Nephron (organoid): ENCODE measurements at regions not wholly inside any gene's neighbourhood (a gene's known extent, or its start where the extent isn't known, plus 50 kb on each side); places are given as distances from the start of the nearest gene placed in this dataset.

Experiments used
- H3K27ac Mint-ChIP-seq, 3 experiments: 2 replicates each; pipeline ENCODE4 v1.8.0; 2020; ENCODE audit warnings: mixed read lengths in 3 of 3, mild to moderate bottlenecking in 2 of 3, moderate library complexity in 1 of 3
- H3K27me3 Mint-ChIP-seq: 2 replicates; pipeline ENCODE4 v1.8.0; 2021; ENCODE audit warnings: low read depth, mild to moderate bottlenecking, moderate library complexity, mixed read lengths
- H3K36me3 Mint-ChIP-seq: 2 replicates; pipeline ENCODE4 v1.8.0; 2020; ENCODE audit warnings: low read depth, mixed read lengths
- H3K4me1 Mint-ChIP-seq: 2 replicates; pipeline ENCODE4 v1.8.0; 2020; ENCODE audit warnings: mixed read lengths
- H3K4me3 Mint-ChIP-seq, 3 experiments: 2 replicates each; pipeline ENCODE4 v1.8.0; 2020; ENCODE audit warnings: mild to moderate bottlenecking in 3 of 3, mixed read lengths in 3 of 3, moderate library complexity in 2 of 3
- H3K9me3 Mint-ChIP-seq: 2 replicates; pipeline ENCODE4 v1.8.0; 2020; ENCODE audit warnings: mixed read lengths
- TF ChIP-seq, protein P1 (sequence below), 3 experiments: fragments of 200-600 bp; sonication (generic); IDR thresholded peaks; one replicate each; pipeline ENCODE4 v1.5.0; 2021; ENCODE audit warnings: antibody characterized with exemption in 3 of 3; ENCODE audit not compliant: unreplicated experiment in 3 of 3

DNA sequence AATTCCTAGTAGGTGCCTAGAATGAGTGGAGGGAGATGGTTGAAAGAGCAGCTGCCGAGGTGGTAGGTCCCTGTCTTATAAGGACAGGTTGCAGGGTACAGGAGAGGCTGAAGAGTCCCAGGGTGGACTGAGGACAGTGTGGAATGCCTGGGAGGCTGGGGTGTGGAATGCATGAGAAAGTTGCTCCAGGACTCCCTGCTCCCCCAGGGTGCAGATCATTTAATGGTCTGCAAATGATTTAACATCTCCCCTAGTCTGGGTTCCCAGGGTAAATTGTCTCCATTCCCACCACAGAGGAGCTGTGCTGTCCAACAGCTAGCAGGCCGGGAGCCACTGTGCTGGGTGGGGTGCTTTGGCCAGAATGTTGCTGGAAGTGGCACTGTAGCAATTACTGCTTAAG, 76.0 kb downstream of the CD83 start:
- TF ChIP-seq, protein P1, sequence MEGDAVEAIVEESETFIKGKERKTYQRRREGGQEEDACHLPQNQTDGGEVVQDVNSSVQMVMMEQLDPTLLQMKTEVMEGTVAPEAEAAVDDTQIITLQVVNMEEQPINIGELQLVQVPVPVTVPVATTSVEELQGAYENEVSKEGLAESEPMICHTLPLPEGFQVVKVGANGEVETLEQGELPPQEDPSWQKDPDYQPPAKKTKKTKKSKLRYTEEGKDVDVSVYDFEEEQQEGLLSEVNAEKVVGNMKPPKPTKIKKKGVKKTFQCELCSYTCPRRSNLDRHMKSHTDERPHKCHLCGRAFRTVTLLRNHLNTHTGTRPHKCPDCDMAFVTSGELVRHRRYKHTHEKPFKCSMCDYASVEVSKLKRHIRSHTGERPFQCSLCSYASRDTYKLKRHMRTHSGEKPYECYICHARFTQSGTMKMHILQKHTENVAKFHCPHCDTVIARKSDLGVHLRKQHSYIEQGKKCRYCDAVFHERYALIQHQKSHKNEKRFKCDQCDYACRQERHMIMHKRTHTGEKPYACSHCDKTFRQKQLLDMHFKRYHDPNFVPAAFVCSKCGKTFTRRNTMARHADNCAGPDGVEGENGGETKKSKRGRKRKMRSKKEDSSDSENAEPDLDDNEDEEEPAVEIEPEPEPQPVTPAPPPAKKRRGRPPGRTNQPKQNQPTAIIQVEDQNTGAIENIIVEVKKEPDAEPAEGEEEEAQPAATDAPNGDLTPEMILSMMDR (IDR thresholded peaks at IDR 0.05; ENCODE audit: unreplicated experiment in 3 of 3) = no peak
- Mint-ChIP-seq H3K36me3 (no peaks in the 10 kb centered on the region), H3K27me3 (peaks cover 16% of the 10 kb centered on the region), H3K4me3 (no peak overlapping the region), H3K9me3 (no peaks in the 10 kb centered on the region), H3K4me1 (peaks cover 38% of the 10 kb centered on the region), H3K27ac (no peak overlapping the region)

DNA sequence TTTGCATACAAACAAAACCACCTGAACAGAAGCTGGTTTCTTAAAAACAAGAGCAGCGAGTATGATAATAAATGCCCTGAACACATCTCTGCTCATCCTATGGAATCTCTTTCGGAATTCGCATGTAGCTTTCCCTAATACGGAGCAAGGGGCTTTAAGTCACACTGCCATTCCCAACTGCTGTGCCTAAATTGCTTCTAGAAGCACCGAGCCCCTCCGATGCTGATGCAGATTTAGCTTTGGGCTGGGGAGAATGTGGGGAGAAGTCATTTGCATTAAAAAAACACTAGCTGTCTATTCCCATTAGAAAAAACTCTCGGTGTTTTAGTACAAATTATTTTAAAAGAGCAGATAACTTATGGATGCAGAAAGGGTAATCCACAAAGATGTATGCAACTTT, 76.9 kb downstream of the CD83 start:
- peaks cover 16% of the 10 kb centered on the region for H3K27me3 Mint-ChIP-seq
- no peaks in the 10 kb centered on the region for H3K36me3 Mint-ChIP-seq
- H3K4me3 Mint-ChIP-seq = no peak overlapping the region
- TF ChIP-seq, protein P1 (IDR thresholded peaks at IDR 0.05; ENCODE audit: unreplicated experiment in 3 of 3) = no peak
- no peaks in the 10 kb centered on the region for H3K9me3 Mint-ChIP-seq
- H3K4me1 Mint-ChIP-seq = peaks cover 38% of the 10 kb centered on the region
- H3K27ac Mint-ChIP-seq = no peak overlapping the region

DNA sequence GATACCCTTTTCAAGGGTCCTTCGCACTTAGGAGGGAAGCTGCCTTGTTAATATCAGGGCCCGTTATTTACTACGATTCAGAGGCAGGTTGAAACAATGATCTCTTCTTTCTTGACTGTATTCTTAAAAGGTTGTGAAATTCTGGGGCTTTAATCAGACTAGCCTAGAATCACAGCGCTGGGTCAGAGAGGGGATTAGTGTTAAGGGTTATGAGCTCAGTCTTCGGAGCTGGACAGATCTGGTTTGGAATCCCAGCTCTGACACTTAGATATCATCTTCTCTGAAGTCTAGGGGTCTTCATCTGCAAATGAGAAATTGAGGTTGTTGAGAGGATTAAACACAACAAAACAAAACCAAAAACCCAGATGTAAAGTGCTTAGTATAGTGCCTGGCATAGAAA, 77.4 kb downstream of the CD83 start:
- H3K4me1 Mint-ChIP-seq = peaks cover 35% of the 10 kb centered on the region
- TF ChIP-seq, protein P1 (IDR thresholded peaks at IDR 0.05; ENCODE audit: unreplicated experiment in 3 of 3) = no peak
- H3K27me3 Mint-ChIP-seq = peaks cover 16% of the 10 kb centered on the region
- H3K9me3 Mint-ChIP-seq = peaks cover 4% of the 10 kb centered on the region
- no peak overlapping the region for H3K4me3 Mint-ChIP-seq
- H3K36me3 Mint-ChIP-seq = no peaks in the 10 kb centered on the region
- no peak overlapping the region for H3K27ac Mint-ChIP-seq

DNA sequence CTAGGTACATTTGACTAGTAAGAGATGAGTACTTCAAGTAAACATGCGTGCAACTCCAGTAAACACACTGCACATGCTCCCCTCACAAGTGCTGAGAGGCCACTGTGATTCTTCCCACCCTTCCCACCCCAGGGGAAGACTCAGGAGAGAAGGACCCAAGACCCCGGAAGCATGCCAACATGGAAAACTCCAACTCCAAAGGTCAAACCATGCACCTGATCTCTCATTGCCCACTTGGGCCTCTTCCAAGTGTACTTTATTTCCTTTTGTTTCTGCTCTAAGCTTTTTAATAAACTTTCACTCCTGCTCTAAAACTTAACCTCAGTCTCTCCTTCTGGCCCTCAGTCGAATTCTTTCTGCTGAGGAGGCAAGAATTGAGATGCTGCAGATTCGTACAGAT, 78.5 kb downstream of the CD83 start:
- Mint-ChIP-seq H3K9me3 (peaks cover 7% of the 10 kb centered on the region), H3K4me3 (no peak overlapping the region), H3K27me3 (peaks cover 16% of the 10 kb centered on the region), H3K27ac (no peak overlapping the region), H3K4me1 (peaks cover 27% of the 10 kb centered on the region), H3K36me3 (no peaks in the 10 kb centered on the region)
- TF ChIP-seq, protein P1 (IDR thresholded peaks at IDR 0.05; ENCODE audit: unreplicated experiment in 3 of 3) = no peak

DNA sequence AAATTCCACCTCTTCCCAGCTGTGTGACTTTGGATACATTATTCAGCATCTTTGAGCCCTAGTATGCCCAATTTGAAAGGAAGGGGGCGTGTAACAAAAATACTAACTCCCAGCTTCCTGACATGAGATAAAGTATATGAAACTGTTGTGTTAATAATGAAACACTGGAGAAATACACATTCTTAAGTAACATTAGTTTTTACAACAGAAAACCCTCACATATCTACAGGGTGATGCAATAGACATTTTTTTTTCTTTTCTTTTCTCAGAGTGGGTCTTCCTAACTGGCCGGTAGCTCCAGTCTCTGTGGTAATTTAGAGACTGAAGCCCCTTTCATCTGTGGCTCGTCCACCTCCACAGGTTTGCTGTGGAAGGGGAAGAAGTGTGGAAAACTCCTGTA, 79.5 kb downstream of the CD83 start:
- no peak overlapping the region for H3K4me3 Mint-ChIP-seq

DNA sequence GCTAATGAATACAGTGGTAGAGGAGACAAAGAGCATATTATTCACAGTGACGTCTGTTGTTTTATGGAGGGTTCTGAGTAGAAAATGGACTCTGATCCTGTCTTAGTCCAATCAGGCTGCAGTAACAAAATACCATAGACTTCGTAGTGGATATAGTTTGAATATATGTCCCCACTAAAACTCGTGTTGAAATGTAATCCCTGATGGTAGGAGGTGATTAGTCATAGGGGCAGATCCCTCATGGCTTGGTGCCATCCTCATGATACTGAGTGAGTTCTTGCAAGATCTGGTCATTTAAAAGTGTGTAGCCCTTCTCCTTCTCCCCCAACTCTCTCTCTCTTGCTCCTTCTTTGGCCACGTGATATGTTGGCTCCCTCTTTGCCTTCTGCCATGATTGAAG, 82.5 kb downstream of the CD83 start:
- H3K27me3 Mint-ChIP-seq = peaks cover 13% of the 10 kb centered on the region
- H3K4me1 Mint-ChIP-seq = peaks cover 13% of the 10 kb centered on the region
- no peak overlapping the region for H3K27ac Mint-ChIP-seq
- no peak overlapping the region for H3K4me3 Mint-ChIP-seq
- TF ChIP-seq, protein P1 (IDR thresholded peaks at IDR 0.05; ENCODE audit: unreplicated experiment in 3 of 3) = no peak
- peaks cover 4% of the 10 kb centered on the region for H3K36me3 Mint-ChIP-seq
- peaks cover 7% of the 10 kb centered on the region for H3K9me3 Mint-ChIP-seq

More for the DNA sequence above, 79.5 kb downstream of the CD83 start:
- TF ChIP-seq, protein P1 (IDR thresholded peaks at IDR 0.05; ENCODE audit: unreplicated experiment in 3 of 3) = no peak
- H3K27ac Mint-ChIP-seq = no peak overlapping the region
- peaks cover 2% of the 10 kb centered on the region for H3K36me3 Mint-ChIP-seq
- peaks cover 7% of the 10 kb centered on the region for H3K9me3 Mint-ChIP-seq
- H3K27me3 Mint-ChIP-seq = peaks cover 16% of the 10 kb centered on the region
- H3K4me1 Mint-ChIP-seq = peaks cover 23% of the 10 kb centered on the region
